ENCODE measurements at regions not wholly inside any gene's neighbourhood (a gene's known extent, or its start where the extent isn't known, plus 50 kb on each side); places are given as distances from the start of the nearest gene placed in this dataset.
"Not testable (repeated sequence)": the region's sequence is repeated elsewhere in the genome, so short reads cannot be mapped to it uniquely, and the experiment has no call there.

GRCh38 chr6:12525276-12525675, 191.3 kb upstream of the PHACTR1 start:
- DNase-seq = no peak

- no peak for DNase-seq
Observed at GRCh38 chr6:12527339-12527738, 189.2 kb upstream of the PHACTR1 start.

GRCh38 chr6:12528136-12528535, 188.4 kb upstream of the PHACTR1 start:
- DNase-seq = no peak

GRCh38 chr6:12528581-12529363, 187.8 kb upstream of the PHACTR1 start:
- DNase-seq = no peak

- DNase-seq = no peak
Observed at GRCh38 chr6:12529364-12530019, 187.1 kb upstream of the PHACTR1 start.

- no peak for DNase-seq
Observed at GRCh38 chr6:12530345-12530744, 186.2 kb upstream of the PHACTR1 start.

- DNase-seq = no peak
Observed at GRCh38 chr6:12533586-12533985, 183.0 kb upstream of the PHACTR1 start.

GRCh38 chr6:12534069-12534853, 182.3 kb upstream of the PHACTR1 start:
- DNase-seq = no peak

GRCh38 chr6:12535586-12536314, 180.8 kb upstream of the PHACTR1 start:
- DNase-seq = no peak

- no peak for DNase-seq
Observed at GRCh38 chr6:12536416-12536815, 180.2 kb upstream of the PHACTR1 start.

GRCh38 chr6:12537389-12537788, 179.2 kb upstream of the PHACTR1 start:
- no peak for DNase-seq

- no peak for DNase-seq
Observed at GRCh38 chr6:12538881-12539357, 177.6 kb upstream of the PHACTR1 start.

GRCh38 chr6:12542319-12543115, 174.1 kb upstream of the PHACTR1 start:
- DNase-seq = not testable (repeated sequence)

GRCh38 chr6:12543953-12544352, 172.6 kb upstream of the PHACTR1 start:
- no peak for DNase-seq

GRCh38 chr6:12544821-12545565, 171.6 kb upstream of the PHACTR1 start:
- no peak for DNase-seq

- no peak for DNase-seq
Observed at GRCh38 chr6:12545619-12546409, 170.8 kb upstream of the PHACTR1 start.

- DNase-seq = no peak
Observed at GRCh38 chr6:12546410-12547002, 170.1 kb upstream of the PHACTR1 start.

GRCh38 chr6:12548526-12548925, 168.0 kb upstream of the PHACTR1 start:
- no peak for DNase-seq

GRCh38 chr6:12549445-12549844, 167.1 kb upstream of the PHACTR1 start:
- not testable (repeated sequence) for DNase-seq

GRCh38 chr6:12554820-12555219, 161.7 kb upstream of the PHACTR1 start:
- not testable (repeated sequence) for DNase-seq
